ENCODE measurements at regions not wholly inside any gene's neighbourhood (a gene's known extent, or its start where the extent isn't known, plus 50 kb on each side); places are given as distances from the start of the nearest gene placed in this dataset.

DNA sequence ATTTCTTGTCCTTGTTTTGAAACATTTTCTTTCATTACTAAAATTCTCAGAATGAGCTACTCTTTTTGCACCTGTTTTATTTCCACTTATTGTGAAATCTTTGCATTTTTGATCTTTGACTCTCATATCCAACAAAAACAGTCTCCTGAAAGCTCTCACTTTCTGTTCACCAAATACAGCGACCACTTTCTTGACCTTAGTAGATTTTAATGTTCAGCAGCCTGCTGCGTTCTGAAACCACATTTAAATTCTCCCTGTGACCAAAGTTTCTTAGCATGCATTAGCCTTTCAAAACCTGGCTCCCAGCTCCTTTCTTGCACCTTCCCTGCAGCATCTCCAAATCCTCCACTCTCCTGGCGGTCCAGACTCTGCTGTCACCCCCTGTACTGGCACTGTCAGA is 404.4 kb upstream of the PDE3A start:
- no peak for TF ChIP-seq ZFP30 (CRISPR knock-in tag; IDR thresholded peaks at IDR 0.05)
- no peak for TF ChIP-seq CSDC2 (CRISPR knock-in tag; IDR thresholded peaks at IDR 0.05)
- TF ChIP-seq, protein P1, sequence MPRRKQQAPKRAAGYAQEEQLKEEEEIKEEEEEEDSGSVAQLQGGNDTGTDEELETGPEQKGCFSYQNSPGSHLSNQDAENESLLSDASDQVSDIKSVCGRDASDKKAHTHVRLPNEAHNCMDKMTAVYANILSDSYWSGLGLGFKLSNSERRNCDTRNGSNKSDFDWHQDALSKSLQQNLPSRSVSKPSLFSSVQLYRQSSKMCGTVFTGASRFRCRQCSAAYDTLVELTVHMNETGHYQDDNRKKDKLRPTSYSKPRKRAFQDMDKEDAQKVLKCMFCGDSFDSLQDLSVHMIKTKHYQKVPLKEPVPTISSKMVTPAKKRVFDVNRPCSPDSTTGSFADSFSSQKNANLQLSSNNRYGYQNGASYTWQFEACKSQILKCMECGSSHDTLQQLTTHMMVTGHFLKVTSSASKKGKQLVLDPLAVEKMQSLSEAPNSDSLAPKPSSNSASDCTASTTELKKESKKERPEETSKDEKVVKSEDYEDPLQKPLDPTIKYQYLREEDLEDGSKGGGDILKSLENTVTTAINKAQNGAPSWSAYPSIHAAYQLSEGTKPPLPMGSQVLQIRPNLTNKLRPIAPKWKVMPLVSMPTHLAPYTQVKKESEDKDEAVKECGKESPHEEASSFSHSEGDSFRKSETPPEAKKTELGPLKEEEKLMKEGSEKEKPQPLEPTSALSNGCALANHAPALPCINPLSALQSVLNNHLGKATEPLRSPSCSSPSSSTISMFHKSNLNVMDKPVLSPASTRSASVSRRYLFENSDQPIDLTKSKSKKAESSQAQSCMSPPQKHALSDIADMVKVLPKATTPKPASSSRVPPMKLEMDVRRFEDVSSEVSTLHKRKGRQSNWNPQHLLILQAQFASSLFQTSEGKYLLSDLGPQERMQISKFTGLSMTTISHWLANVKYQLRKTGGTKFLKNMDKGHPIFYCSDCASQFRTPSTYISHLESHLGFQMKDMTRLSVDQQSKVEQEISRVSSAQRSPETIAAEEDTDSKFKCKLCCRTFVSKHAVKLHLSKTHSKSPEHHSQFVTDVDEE (CRISPR knock-in tag; IDR thresholded peaks at IDR 0.05): no peak

Data from SK-N-SH treated with all-trans-retinoic acid at 6 μM for 48 hours (cell line).